Endothelial cell of umbilical vein (primary cell): ENCODE measurements at regions not wholly inside any gene's neighbourhood (a gene's known extent, or its start where the extent isn't known, plus 50 kb on each side); places are given as distances from the start of the nearest gene placed in this dataset.

Source experiments
- BruUV-seq: library from RNA; stranded (reverse); fragments of 400-500 nt; replicated peaks from 2 replicates; lab custom pipeline; 2021; lab: Mats Ljungman, UMichigan
- CTCF ChIA-PET: fragments of 300-600, 350-600 bp; sonication (Branson Sonifier 250); formaldehyde crosslinking; loops from one replicate; lab custom pipeline; 2021; ENCODE audit warnings: antibody characterized with exemption, inconsistent platforms; lab: Charles Lee
- POLR2A ChIA-PET: fragments of 300-600, 350-600 bp; sonication (Branson Sonifier 250); formaldehyde crosslinking; loops from one replicate; lab custom pipeline; 2021; ENCODE audit warnings: antibody characterized with exemption, inconsistent platforms; lab: Charles Lee
- DNase-seq: peaks from one replicate; pipeline ENCODE4 v3.0.0-alpha.2; 2011; ENCODE audit warnings: low read depth, low spot score
- FAIRE-seq: peaks from 2 replicates; lab custom pipeline; 2011; peaks lifted over from hg19 to GRCh38; lab: Jason Lieb, UNC
- H2AFZ ChIP-seq: 2 replicates; pipeline ENCODE4 v1.6.0; 2012; ENCODE audit warnings: low read depth, low read length, control low read depth, inconsistent platforms
- H3K27ac ChIP-seq: 2 replicates; pipeline ENCODE4 v1.5.1; 2011; ENCODE audit warnings: low read depth, mild to moderate bottlenecking, control low read depth, low read length, moderate library complexity; ENCODE audit not compliant: insufficient read depth
- H3K27me3 ChIP-seq, 2 experiments: 2 replicates each; pipeline versions ENCODE4 v1.6.0 to v1.6.1; 2011; ENCODE audit warnings: low read length in 2 of 2, mixed read lengths in 1 of 2; ENCODE audit not compliant: control insufficient read depth in 2 of 2, insufficient read depth in 2 of 2
- H3K36me3 ChIP-seq, 2 experiments: 2 replicates in 1 of 2; 3 replicates in 1 of 2; pipeline ENCODE4 v1.5.1; 2011; ENCODE audit warnings: low read length in 2 of 2, mild to moderate bottlenecking in 1 of 2, moderate library complexity in 1 of 2; ENCODE audit not compliant: control insufficient read depth in 2 of 2, insufficient read depth in 2 of 2; ENCODE audit errors: extremely low read depth in 1 of 2
- H3K4me1 ChIP-seq: 3 replicates; pipeline ENCODE4 v1.5.1; 2011; ENCODE audit warnings: mild to moderate bottlenecking, low read length; ENCODE audit not compliant: control insufficient read depth, insufficient read depth; ENCODE audit errors: extremely low read depth
- H3K4me2 ChIP-seq: 2 replicates; pipeline ENCODE4 v1.6.1; 2011; ENCODE audit warnings: low read length, control low read depth, mixed read lengths; ENCODE audit not compliant: insufficient read depth
- H3K4me3 ChIP-seq, 3 experiments: fragments of 200-600 bp in 1 of 3; sonication (generic), shearing (Covaris generic) in 1 of 3; replicated peaks in 1 of 3; 2 replicates each; pipeline ENCODE4 v1.5.1; 2011 to 2016; ENCODE audit warnings: control low read depth in 3 of 3, low read length in 3 of 3, mild to moderate bottlenecking in 2 of 3, inconsistent platforms in 1 of 3, low read depth in 1 of 3, moderate library complexity in 1 of 3; ENCODE audit not compliant: insufficient read depth in 1 of 3
- H3K79me2 ChIP-seq: 2 replicates; pipeline ENCODE4 v1.6.0; 2012; ENCODE audit warnings: low read length, inconsistent platforms; ENCODE audit not compliant: control insufficient read depth, insufficient read depth
- H3K9ac ChIP-seq: replicated peaks from 2 replicates; pipeline ENCODE3; 2011; ENCODE audit warnings: low read length, control low read depth; ENCODE audit not compliant: insufficient read depth; ENCODE audit errors: extremely low read depth
- H3K9me1 ChIP-seq: replicated peaks from 3 replicates; pipeline ENCODE4 v1.6.0; 2011; ENCODE audit warnings: mild to moderate bottlenecking, low read length; ENCODE audit not compliant: control insufficient read depth, insufficient read depth; ENCODE audit errors: extremely low read depth
- H3K9me3 ChIP-seq: replicated peaks from 2 replicates; pipeline ENCODE4 v1.5.1; 2012; ENCODE audit warnings: low read length, inconsistent platforms; ENCODE audit not compliant: control insufficient read depth, insufficient read depth
- H4K20me1 ChIP-seq: replicated peaks from 2 replicates; pipeline ENCODE3; 2011; ENCODE audit warnings: mild to moderate bottlenecking, low read length; ENCODE audit not compliant: control insufficient read depth, insufficient read depth; ENCODE audit errors: extremely low read depth
- EZH2 ChIP-seq: IDR thresholded peaks from 2 replicates; pipeline ENCODE4 v1.6.1; 2012; ENCODE audit warnings: borderline replicate concordance, low read depth, mild to moderate bottlenecking, moderate library complexity, low read length, inconsistent platforms; ENCODE audit not compliant: severe bottlenecking
- FOS ChIP-seq: IDR thresholded peaks from 2 replicates; pipeline ENCODE4 v1.6.1; 2011; ENCODE audit warnings: mild to moderate bottlenecking, low read length, moderate library complexity, borderline replicate concordance; ENCODE audit not compliant: insufficient read depth
- GATA2 ChIP-seq: IDR thresholded peaks from 2 replicates; pipeline ENCODE4 v1.7.0; 2011; ENCODE audit warnings: low read depth, mild to moderate bottlenecking, moderate library complexity, mixed read lengths, low read length; ENCODE audit not compliant: insufficient read length, insufficient read depth
- JUN ChIP-seq: IDR thresholded peaks from 2 replicates; pipeline ENCODE4 v1.6.1; 2011; ENCODE audit warnings: borderline replicate concordance, low read depth; ENCODE audit not compliant: insufficient read length, insufficient read depth
- MYC ChIP-seq: IDR thresholded peaks from one replicate; pipeline ENCODE4 v1.6.1; 2011; ENCODE audit warnings: mild to moderate bottlenecking, low read depth, low read length
- POLR2A ChIP-seq: IDR thresholded peaks from 2 replicates; pipeline ENCODE4 v1.6.1; 2012; ENCODE audit warnings: low read depth, mild to moderate bottlenecking, control low read depth, low read length
- POLR2AphosphoS5 ChIP-seq: IDR thresholded peaks from 2 replicates; pipeline ENCODE4 v1.6.1; 2012; ENCODE audit warnings: low read depth, mild to moderate bottlenecking, control low read depth, low read length, moderate library complexity; ENCODE audit not compliant: insufficient read depth
- dilution Hi-C: fragments of 300-500 bp; cut with MboI; formaldehyde crosslinking; loops from one replicate; pipeline ENCODE4 v1.15.0; 2019; ENCODE audit warnings: low sequenced_read_pairs; ENCODE audit not compliant: extremely low pct_ligation_motif_present
- intact Hi-C: fragments of 100-400 bp; cut with micrococcal nuclease; formaldehyde crosslinking; loops from one replicate; pipeline ENCODE4 v1.10.0; 2022
- TF ChIP-seq, protein P1 (sequence below), 2 donors: IDR thresholded peaks; 1 replicate in 1 of 2; 2 replicates in 1 of 2; pipeline ENCODE4 v1.5.1; 2011; ENCODE audit warnings: low read length in 2 of 2, mild to moderate bottlenecking in 2 of 2, moderate library complexity in 2 of 2, control low read depth in 1 of 2, inconsistent platforms in 1 of 2, low read depth in 1 of 2; ENCODE audit not compliant: insufficient read depth in 1 of 2; ENCODE audit errors: extremely low read depth in 1 of 2
- TF ChIP-seq, protein P2 (sequence below): IDR thresholded peaks from 2 replicates; pipeline ENCODE4 v1.6.1; 2011; ENCODE audit not compliant: insufficient read depth, insufficient read length

DNA sequence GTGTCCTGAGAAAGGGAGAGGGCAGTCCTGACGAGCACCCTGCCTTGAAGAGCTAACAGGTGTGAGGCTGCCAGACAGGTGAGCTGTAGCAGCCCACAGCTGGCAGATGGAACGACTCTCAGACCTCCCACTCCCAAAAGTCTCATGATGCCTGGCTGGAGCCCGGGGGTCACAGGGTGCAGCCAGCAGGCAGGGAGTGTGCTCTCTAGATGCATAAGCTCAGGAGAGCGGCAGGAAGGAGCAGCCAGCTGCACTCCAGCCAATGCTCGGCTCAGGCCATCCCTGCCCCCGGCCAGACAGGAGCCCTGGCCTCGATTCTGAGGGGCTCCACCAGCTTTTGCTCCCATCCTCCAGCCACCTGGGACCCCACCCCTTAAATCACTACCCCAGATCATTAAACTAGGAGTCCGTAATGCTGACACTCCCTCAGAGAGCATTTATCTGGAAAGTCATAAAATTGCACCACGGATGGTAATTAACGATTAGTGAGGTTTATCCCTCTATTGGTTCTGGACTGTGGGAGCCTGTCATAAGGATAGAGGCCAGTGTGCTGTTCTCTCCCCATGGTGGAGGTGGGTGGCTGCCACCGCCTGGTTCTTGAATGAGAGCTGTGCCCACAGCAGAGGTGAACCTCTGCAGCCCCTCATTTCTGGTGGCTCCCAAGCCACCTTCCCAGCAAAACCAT, 63.5 kb upstream of the ZMIZ1 start:
- TF ChIP-seq EZH2, result no peak
- Histone ChIP-seq H3K4me3 (no peak overlapping the region), H3K9ac (no peak overlapping the region), H3K4me2 (no peak overlapping the region), H3K79me2 (no peaks in the 10 kb centered on the region), H3K4me1 (peaks cover 9% of the 10 kb centered on the region), H3K9me1 (no peaks in the 10 kb centered on the region), H4K20me1 (no peaks in the 10 kb centered on the region), H3K27me3 (no peaks in the 10 kb centered on the region), H3K9me3 (no peaks in the 10 kb centered on the region), H2AFZ (no peak overlapping the region), H3K27ac (no peak overlapping the region), H3K36me3 (no peaks in the 10 kb centered on the region)
- FAIRE-seq, result no peak
- no TSS peak for BruUV-seq
- no peak for DNase-seq
- ChIA-PET POLR2A (no interaction called here), CTCF (interaction anchor here (1.8 kb wide), 1 partner anchor 10 kb away, joined by 5 read pairs; no protein-coding TSS in a partner anchor)
- intact Hi-C loops (no loop called here), dilution Hi-C loops (no loop called here)

DNA sequence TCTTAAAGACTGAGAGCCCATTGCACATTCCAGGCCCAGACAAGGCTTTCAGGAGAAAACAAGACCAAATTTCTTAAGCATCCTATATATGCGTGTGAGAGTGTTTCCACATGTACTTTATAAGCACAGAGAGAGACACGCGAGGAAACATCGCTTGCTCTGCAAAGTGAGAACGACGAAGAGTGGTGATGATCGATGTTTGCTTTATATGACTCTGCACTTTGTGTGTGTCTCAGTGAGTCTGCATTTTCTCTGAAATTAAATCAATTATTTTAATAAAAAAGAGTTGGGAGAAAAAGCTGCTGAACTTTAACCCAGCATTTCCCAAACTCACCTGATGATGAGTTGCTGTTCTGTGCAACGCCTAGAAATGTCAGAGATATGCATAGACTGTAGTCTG, 61.7 kb upstream of the ZMIZ1 start:
- TF ChIP-seq, protein P1, sequence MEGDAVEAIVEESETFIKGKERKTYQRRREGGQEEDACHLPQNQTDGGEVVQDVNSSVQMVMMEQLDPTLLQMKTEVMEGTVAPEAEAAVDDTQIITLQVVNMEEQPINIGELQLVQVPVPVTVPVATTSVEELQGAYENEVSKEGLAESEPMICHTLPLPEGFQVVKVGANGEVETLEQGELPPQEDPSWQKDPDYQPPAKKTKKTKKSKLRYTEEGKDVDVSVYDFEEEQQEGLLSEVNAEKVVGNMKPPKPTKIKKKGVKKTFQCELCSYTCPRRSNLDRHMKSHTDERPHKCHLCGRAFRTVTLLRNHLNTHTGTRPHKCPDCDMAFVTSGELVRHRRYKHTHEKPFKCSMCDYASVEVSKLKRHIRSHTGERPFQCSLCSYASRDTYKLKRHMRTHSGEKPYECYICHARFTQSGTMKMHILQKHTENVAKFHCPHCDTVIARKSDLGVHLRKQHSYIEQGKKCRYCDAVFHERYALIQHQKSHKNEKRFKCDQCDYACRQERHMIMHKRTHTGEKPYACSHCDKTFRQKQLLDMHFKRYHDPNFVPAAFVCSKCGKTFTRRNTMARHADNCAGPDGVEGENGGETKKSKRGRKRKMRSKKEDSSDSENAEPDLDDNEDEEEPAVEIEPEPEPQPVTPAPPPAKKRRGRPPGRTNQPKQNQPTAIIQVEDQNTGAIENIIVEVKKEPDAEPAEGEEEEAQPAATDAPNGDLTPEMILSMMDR (IDR thresholded peaks at IDR 0.05; ENCODE audit: extremely low read depth in 1 of 2, insufficient read depth in 1 of 2, low read depth in 1 of 2, low read length in 2 of 2), result no peak
- TF ChIP-seq POLR2AphosphoS5 (no peak), EZH2 (no peak), MYC (no peak), JUN (no peak), GATA2 (no peak), FOS (no peak), POLR2A (no peak)
- TF ChIP-seq, protein P2, sequence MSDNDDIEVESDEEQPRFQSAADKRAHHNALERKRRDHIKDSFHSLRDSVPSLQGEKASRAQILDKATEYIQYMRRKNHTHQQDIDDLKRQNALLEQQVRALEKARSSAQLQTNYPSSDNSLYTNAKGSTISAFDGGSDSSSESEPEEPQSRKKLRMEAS, result no peak
- DNase-seq, result no peak
- Histone ChIP-seq H3K4me2 (no peak overlapping the region), H3K27ac (no peak overlapping the region), H4K20me1 (no peaks in the 10 kb centered on the region), H3K9me1 (no peaks in the 10 kb centered on the region), H3K79me2 (no peaks in the 10 kb centered on the region), H3K27me3 (peaks cover 0 to 7% of the 10 kb centered on the region in 2 experiments), H3K4me1 (no peaks in the 10 kb centered on the region), H3K36me3 (no peaks in the 10 kb centered on the region), H3K9ac (no peak overlapping the region), H3K4me3 (no peak overlapping the region), H3K9me3 (no peaks in the 10 kb centered on the region), H2AFZ (no peak overlapping the region)
- BruUV-seq, result no TSS peak
- FAIRE-seq, result no peak
- POLR2A ChIA-PET, result no interaction called here
- intact Hi-C loops, result no loop called here
- CTCF ChIA-PET, result interaction anchor here (0.6 kb wide), 1 partner anchor 188 kb away, joined by 3 read pairs; no protein-coding TSS in a partner anchor
- dilution Hi-C loops, result no loop called here
